Skeletal muscle satellite cell (primary cell): ENCODE measurements at regions not wholly inside any gene's neighbourhood (a gene's known extent, or its start where the extent isn't known, plus 50 kb on each side); places are given as distances from the start of the nearest gene placed in this dataset.

ENCODE experiments used
- H3K27me3 ChIP-seq: 2 replicates; pipeline ENCODE4 v1.7.0; 2013; ENCODE audit warnings: low read length; ENCODE audit not compliant: control insufficient read depth, insufficient read depth
- H3K36me3 ChIP-seq: 2 replicates; pipeline ENCODE4 v1.7.0; 2013; ENCODE audit warnings: mild to moderate bottlenecking, control low read depth, low read length; ENCODE audit not compliant: insufficient read depth
- H3K4me1 ChIP-seq: 2 replicates; pipeline ENCODE4 v1.7.0; 2013; ENCODE audit warnings: low read length; ENCODE audit not compliant: control insufficient read depth, insufficient read depth
- H3K4me2 ChIP-seq: 2 replicates; pipeline ENCODE4 v1.7.0; 2013; ENCODE audit warnings: mild to moderate bottlenecking, low read length
- H3K4me3 ChIP-seq: 2 replicates; pipeline ENCODE4 v1.7.0; 2013; ENCODE audit warnings: low read length
- H3K9ac ChIP-seq: 2 replicates; pipeline ENCODE4 v1.7.0; 2013; ENCODE audit warnings: mild to moderate bottlenecking, low read depth, low read length, moderate library complexity
- H3K9me3 ChIP-seq: replicated peaks from 2 replicates; pipeline ENCODE4 v1.7.0; 2013; ENCODE audit warnings: mild to moderate bottlenecking, control low read depth, low read length

- Histone ChIP-seq H3K27me3 (no peaks in the 10 kb centered on the region), H3K4me1 (no peaks in the 10 kb centered on the region), H3K36me3 (no peaks in the 10 kb centered on the region), H3K4me3 (no peak overlapping the region), H3K9me3 (no peaks in the 10 kb centered on the region), H3K4me2 (no peak overlapping the region), H3K9ac (no peak overlapping the region)
Observed at GRCh38 chr12:24373004-24373403, 423.5 kb upstream of the SOX5 start.

GRCh38 chr12:24366514-24366913 lies 417.0 kb upstream of the SOX5 start:
- Histone ChIP-seq H3K36me3 (no peaks in the 10 kb centered on the region), H3K9me3 (no peaks in the 10 kb centered on the region), H3K4me1 (no peaks in the 10 kb centered on the region), H3K9ac (no peak overlapping the region), H3K4me2 (no peak overlapping the region), H3K27me3 (no peaks in the 10 kb centered on the region), H3K4me3 (no peak overlapping the region)

GRCh38 chr12:24364921-24365320 lies 415.5 kb upstream of the SOX5 start:
- peaks cover under 1% of the 10 kb centered on the region for H3K4me1 ChIP-seq
- H3K9me3 ChIP-seq = no peaks in the 10 kb centered on the region
- H3K9ac ChIP-seq = no peak overlapping the region
- H3K27me3 ChIP-seq = no peaks in the 10 kb centered on the region
- no peak overlapping the region for H3K4me2 ChIP-seq
- no peaks in the 10 kb centered on the region for H3K36me3 ChIP-seq
- no peak overlapping the region for H3K4me3 ChIP-seq

- no peaks in the 10 kb centered on the region for H3K36me3 ChIP-seq
- peaks cover 4% of the 10 kb centered on the region for H3K4me1 ChIP-seq
- H3K4me3 ChIP-seq = no peak overlapping the region
- no peak overlapping the region for H3K4me2 ChIP-seq
- H3K9ac ChIP-seq = no peak overlapping the region
- H3K27me3 ChIP-seq = no peaks in the 10 kb centered on the region
- no peaks in the 10 kb centered on the region for H3K9me3 ChIP-seq
Observed at GRCh38 chr12:24363177-24363754, 413.8 kb upstream of the SOX5 start.

- H3K4me1 ChIP-seq = peaks cover 4% of the 10 kb centered on the region
- H3K9me3 ChIP-seq = no peaks in the 10 kb centered on the region
- H3K9ac ChIP-seq = no peak overlapping the region
Observed at GRCh38 chr12:24361877-24362580, 412.6 kb upstream of the SOX5 start.

GRCh38 chr12:24360907-24361306 lies 411.4 kb upstream of the SOX5 start:
- no peaks in the 10 kb centered on the region for H3K9me3 ChIP-seq
- peaks cover 4% of the 10 kb centered on the region for H3K4me1 ChIP-seq
- no peak overlapping the region for H3K9ac ChIP-seq
- H3K4me3 ChIP-seq = no peak overlapping the region
- no peaks in the 10 kb centered on the region for H3K36me3 ChIP-seq
- no peak overlapping the region for H3K4me2 ChIP-seq
- no peaks in the 10 kb centered on the region for H3K27me3 ChIP-seq

More at GRCh38 chr12:24361877-24362580, 412.6 kb upstream of the SOX5 start:
- H3K36me3 ChIP-seq = no peaks in the 10 kb centered on the region
- H3K4me3 ChIP-seq = no peak overlapping the region
- no peak overlapping the region for H3K4me2 ChIP-seq
- H3K27me3 ChIP-seq = no peaks in the 10 kb centered on the region

GRCh38 chr12:24360461-24360860 lies 411.0 kb upstream of the SOX5 start:
- H3K4me1 ChIP-seq = peaks cover 4% of the 10 kb centered on the region
- no peak overlapping the region for H3K4me2 ChIP-seq
- no peaks in the 10 kb centered on the region for H3K27me3 ChIP-seq
- no peaks in the 10 kb centered on the region for H3K9me3 ChIP-seq
- no peak overlapping the region for H3K9ac ChIP-seq
- H3K4me3 ChIP-seq = no peak overlapping the region
- no peaks in the 10 kb centered on the region for H3K36me3 ChIP-seq

GRCh38 chr12:24360057-24360456 lies 410.6 kb upstream of the SOX5 start:
- Histone ChIP-seq H3K4me1 (peaks cover 4% of the 10 kb centered on the region), H3K27me3 (no peaks in the 10 kb centered on the region), H3K4me3 (no peak overlapping the region), H3K36me3 (no peaks in the 10 kb centered on the region), H3K9me3 (no peaks in the 10 kb centered on the region), H3K4me2 (no peak overlapping the region), H3K9ac (no peak overlapping the region)

- H3K9me3 ChIP-seq = no peaks in the 10 kb centered on the region
Observed at GRCh38 chr12:24359418-24359817, 409.9 kb upstream of the SOX5 start.

GRCh38 chr12:24356240-24356804 lies 406.9 kb upstream of the SOX5 start:
- H3K36me3 ChIP-seq = no peaks in the 10 kb centered on the region
- peaks cover 4% of the 10 kb centered on the region for H3K4me1 ChIP-seq
- H3K4me2 ChIP-seq = no peak overlapping the region
- H3K4me3 ChIP-seq = no peak overlapping the region
- no peak overlapping the region for H3K9ac ChIP-seq
- no peaks in the 10 kb centered on the region for H3K27me3 ChIP-seq
- H3K9me3 ChIP-seq = no peaks in the 10 kb centered on the region

More at GRCh38 chr12:24359418-24359817, 409.9 kb upstream of the SOX5 start:
- H3K4me1 ChIP-seq = peaks cover 4% of the 10 kb centered on the region
- no peak overlapping the region for H3K9ac ChIP-seq
- no peaks in the 10 kb centered on the region for H3K27me3 ChIP-seq
- H3K36me3 ChIP-seq = no peaks in the 10 kb centered on the region
- no peak overlapping the region for H3K4me2 ChIP-seq
- H3K4me3 ChIP-seq = no peak overlapping the region

GRCh38 chr12:24352363-24352762 lies 402.9 kb upstream of the SOX5 start:
- no peaks in the 10 kb centered on the region for H3K4me1 ChIP-seq
- no peak overlapping the region for H3K4me3 ChIP-seq
- no peak overlapping the region for H3K9ac ChIP-seq
- H3K9me3 ChIP-seq = no peaks in the 10 kb centered on the region
- no peaks in the 10 kb centered on the region for H3K27me3 ChIP-seq
- H3K4me2 ChIP-seq = no peak overlapping the region
- no peaks in the 10 kb centered on the region for H3K36me3 ChIP-seq
